MV-4-11 (cell line): ENCODE measurements at regions not wholly inside any gene's neighbourhood (a gene's known extent, or its start where the extent isn't known, plus 50 kb on each side); places are given as distances from the start of the nearest gene placed in this dataset.
A peak's percentile ranks its signal among the peaks of the same experiment; 100 is the strongest.

ENCODE experiments used
- DNase-seq: peaks from one replicate; lab custom pipeline; 2025; lab: John Stamatoyannopoulos, UW

- DNase-seq = no peak
Measured at GRCh38 chr17:77854759-77855745, 103.5 kb upstream of the TNRC6C start.

GRCh38 chr17:77856551-77857305 is 101.8 kb upstream of the TNRC6C start:
- no peak for DNase-seq

GRCh38 chr17:77857306-77857555 is 101.3 kb upstream of the TNRC6C start:
- DNase-seq = no peak

- no peak for DNase-seq
Measured at GRCh38 chr17:77857613-77858012, 100.9 kb upstream of the TNRC6C start.

GRCh38 chr17:77858291-77859034 is 100.0 kb upstream of the TNRC6C start:
- DNase-seq = no peak

- DNase-seq = no peak
Measured at GRCh38 chr17:77859035-77859810, 99.3 kb upstream of the TNRC6C start.

- DNase-seq = no peak
Measured at GRCh38 chr17:77861133-77861695, 97.3 kb upstream of the TNRC6C start.

GRCh38 chr17:77861981-77862645 is 96.4 kb upstream of the TNRC6C start:
- DNase-seq = no peak

- DNase-seq = no peak
Measured at GRCh38 chr17:77862890-77863813, 95.4 kb upstream of the TNRC6C start.

- peak; percentile 80 for DNase-seq
Measured at GRCh38 chr17:77863814-77864161, 94.7 kb upstream of the TNRC6C start.

GRCh38 chr17:77864234-77865111 is 94.0 kb upstream of the TNRC6C start:
- DNase-seq = no peak

- DNase-seq = no peak
Measured at GRCh38 chr17:77865112-77865611, 93.3 kb upstream of the TNRC6C start.

- DNase-seq = no peak
Measured at GRCh38 chr17:77865716-77866115, 92.8 kb upstream of the TNRC6C start.

- DNase-seq = peak; percentile 38
Measured at GRCh38 chr17:77867308-77867781, 91.2 kb upstream of the TNRC6C start.

- DNase-seq = no peak
Measured at GRCh38 chr17:77867976-77868713, 90.4 kb upstream of the TNRC6C start.

- no peak for DNase-seq
Measured at GRCh38 chr17:77869041-77869599, 89.4 kb upstream of the TNRC6C start.

GRCh38 chr17:77869665-77870132 is 88.8 kb upstream of the TNRC6C start:
- peak; percentile 86 for DNase-seq
